ENCODE measurements at regions not wholly inside any gene's neighbourhood (a gene's known extent, or its start where the extent isn't known, plus 50 kb on each side); places are given as distances from the start of the nearest gene placed in this dataset.

DNA sequence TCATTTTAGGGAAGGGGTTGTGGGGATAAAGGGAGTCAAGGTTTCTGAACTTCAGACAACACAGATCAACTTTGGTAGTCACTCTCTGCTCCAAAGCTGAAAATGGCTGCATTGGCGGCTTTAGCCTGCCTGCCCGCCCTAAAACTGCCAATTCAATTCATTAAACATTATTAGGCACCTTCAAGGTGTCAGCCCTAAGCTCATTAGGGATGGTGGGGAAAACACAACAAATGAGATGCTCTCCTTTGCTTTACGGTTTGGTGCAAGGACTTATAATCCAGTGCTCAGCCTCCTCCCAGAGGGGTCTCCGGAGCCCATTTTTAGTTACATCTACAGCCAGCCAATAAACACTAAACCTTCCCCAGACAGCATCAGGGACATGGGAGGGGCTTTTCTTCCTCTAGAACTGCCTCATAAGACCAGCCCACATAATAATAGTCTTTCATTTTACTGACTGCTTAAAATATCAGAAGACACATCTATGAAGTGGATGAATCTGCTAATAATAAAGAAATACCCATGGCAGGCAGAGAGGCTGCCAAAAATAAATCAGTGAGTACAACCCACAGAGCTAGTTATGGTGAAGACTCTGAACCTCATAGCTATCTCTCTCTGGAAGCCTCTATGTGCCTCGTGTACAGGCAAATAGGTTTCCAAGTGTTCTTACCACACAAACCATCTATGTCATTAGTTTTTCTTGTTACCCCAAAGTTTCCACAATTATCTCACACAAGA lies 102.8 kb upstream of the NCAM1 start:
- TF ChIP-seq POLR2A (IDR thresholded peaks at IDR 0.05; ENCODE audit: low read length) (no peak), GATA1 (IDR thresholded peaks at IDR 0.05; ENCODE audit: low read depth, low read length) (no peak)

Measured in erythroblast (primary cell).